ENCODE measurements at regions not wholly inside any gene's neighbourhood (a gene's known extent, or its start where the extent isn't known, plus 50 kb on each side); places are given as distances from the start of the nearest gene placed in this dataset.

DNA sequence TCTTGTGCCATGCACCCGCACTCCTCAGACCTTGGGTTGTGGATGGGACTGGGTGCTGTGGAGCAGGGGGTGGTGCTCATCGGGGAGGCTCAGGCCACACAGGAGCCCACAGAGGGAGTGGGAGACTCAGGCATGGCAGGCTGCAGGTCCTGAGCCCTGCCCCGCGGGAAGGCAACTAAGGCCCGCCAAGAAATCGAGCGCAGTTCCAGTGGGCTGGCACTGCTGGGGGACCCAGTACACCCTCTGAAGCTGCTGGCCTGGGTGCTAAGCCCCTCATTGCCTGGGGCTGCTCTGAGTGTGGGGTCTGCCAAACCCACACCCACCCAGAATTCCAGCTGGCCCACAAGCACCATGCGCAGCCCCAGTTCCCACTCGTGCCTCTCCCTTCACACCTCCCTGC lies 450.5 kb upstream of the FGF16 start (continued):
- TF ChIP-seq, protein P1, sequence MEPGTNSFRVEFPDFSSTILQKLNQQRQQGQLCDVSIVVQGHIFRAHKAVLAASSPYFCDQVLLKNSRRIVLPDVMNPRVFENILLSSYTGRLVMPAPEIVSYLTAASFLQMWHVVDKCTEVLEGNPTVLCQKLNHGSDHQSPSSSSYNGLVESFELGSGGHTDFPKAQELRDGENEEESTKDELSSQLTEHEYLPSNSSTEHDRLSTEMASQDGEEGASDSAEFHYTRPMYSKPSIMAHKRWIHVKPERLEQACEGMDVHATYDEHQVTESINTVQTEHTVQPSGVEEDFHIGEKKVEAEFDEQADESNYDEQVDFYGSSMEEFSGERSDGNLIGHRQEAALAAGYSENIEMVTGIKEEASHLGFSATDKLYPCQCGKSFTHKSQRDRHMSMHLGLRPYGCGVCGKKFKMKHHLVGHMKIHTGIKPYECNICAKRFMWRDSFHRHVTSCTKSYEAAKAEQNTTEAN (CRISPR knock-in tag; conservative IDR thresholded peaks at IDR 0.05) = no peak
- TF ChIP-seq CAMTA2 (CRISPR knock-in tag; IDR thresholded peaks at IDR 0.05; ENCODE audit: borderline replicate concordance) = no peak
- no peak for TF ChIP-seq ZNF7 (CRISPR knock-in tag; IDR thresholded peaks at IDR 0.05)
- no peak for TF ChIP-seq SNRNP70 (IDR thresholded peaks at IDR 0.05; ENCODE audit: low read depth, low read length)

DNA sequence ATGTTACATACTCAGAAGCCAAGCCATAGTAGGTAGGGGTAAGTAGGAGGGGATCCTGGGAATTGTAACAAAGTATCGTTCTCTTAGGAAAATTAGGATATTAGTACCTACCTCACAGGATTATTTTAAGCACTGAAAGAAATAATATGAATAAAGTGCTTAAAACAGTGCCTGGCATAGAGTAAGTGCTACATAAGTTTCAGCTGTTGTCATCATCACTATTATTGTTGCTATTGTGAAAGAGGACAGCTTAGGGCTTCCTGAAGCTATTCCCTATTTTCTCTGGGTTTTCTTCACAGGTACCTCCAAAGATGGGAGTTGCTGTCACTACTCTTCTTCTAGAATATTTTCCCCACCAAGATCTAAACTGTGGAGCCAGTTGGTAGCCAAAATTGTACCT lies 443.7 kb upstream of the FGF16 start:
- TF ChIP-seq ZNF224 (CRISPR knock-in tag; IDR thresholded peaks at IDR 0.05) = no peak
- no peak for TF ChIP-seq ZNF550 (CRISPR knock-in tag; IDR thresholded peaks at IDR 0.05; ENCODE audit: borderline replicate concordance)
- no peak for TF ChIP-seq ZNF546 (CRISPR knock-in tag; conservative IDR thresholded peaks at IDR 0.05)
- TF ChIP-seq ZNF329 (CRISPR knock-in tag; IDR thresholded peaks at IDR 0.05; ENCODE audit: low read depth) = no peak
- no peak for TF ChIP-seq ZNF564 (CRISPR knock-in tag; IDR thresholded peaks at IDR 0.05)
- Histone ChIP-seq H3K4me3 (replicated peaks in 1 of 3; ENCODE audit: insufficient read depth in 1 of 3, low read depth in 2 of 3, low read length in 3 of 3) (no peak overlapping the region), H3K27me3 (ENCODE audit: control insufficient read depth in 1 of 2, insufficient read depth in 2 of 2, low read length in 2 of 2) (no peaks in the 10 kb centered on the region), H3K36me3 (replicated peaks in 1 of 2; ENCODE audit: control insufficient read depth in 1 of 2, insufficient read depth in 2 of 2, low read length in 2 of 2) (no peaks in the 10 kb centered on the region), H3K9me3 (ENCODE audit: low read length) (no peaks in the 10 kb centered on the region), H3K4me1 (ENCODE audit: insufficient read depth, low read length) (no peaks in the 10 kb centered on the region), H4K20me1 (ENCODE audit: insufficient read depth, low read length) (no peaks in the 10 kb centered on the region), H3K4me2 (ENCODE audit: low read depth, low read length) (no peak overlapping the region), H3K27ac (ENCODE audit: extremely low read length, insufficient read depth, low read length) (no peak overlapping the region), H3K79me2 (ENCODE audit: insufficient read depth, low read length) (no peaks in the 10 kb centered on the region), H2AFZ (ENCODE audit: low read length) (no peak overlapping the region), H3K9ac (ENCODE audit: insufficient read depth, low read depth, low read length) (no peak overlapping the region)
- WGBS (ENCODE audit: low lambda C conversion rate) = 64% methylated on average over 1 of the region's 1 CpG
- no TSS peak for BruUV-seq (replicated peaks)
- CTCF ChIA-PET (ENCODE audit: low intra/inter-chr PET ratio, low total read pairs) = no interaction called here
- ATAC-seq (no peak), DNase-seq (ENCODE audit: low spot score) (no peak), FAIRE-seq (no peak)
- intact Hi-C loops (cut with micrococcal nuclease; ENCODE audit: unreplicated experiment) (no loop called here), in situ Hi-C loops (cut with HindIII; ENCODE audit: extremely low pct_ligation_motif_present, low pct_unique_long_range_greater_than_20kb) (no loop called here)
- POLR2A ChIA-PET = no interaction called here
